GM23338 (cell line): ENCODE measurements at regions not wholly inside any gene's neighbourhood (a gene's known extent, or its start where the extent isn't known, plus 50 kb on each side); places are given as distances from the start of the nearest gene placed in this dataset.
A peak's percentile ranks its signal among the peaks of the same experiment; 100 is the strongest.

Source experiments
- CREB1 ChIP-seq: fragments of 250-450 bp; sonication (Bioruptor Pico); IDR thresholded peaks from 2 replicates; pipeline ENCODE4 v1.5.0; 2020; ENCODE audit warnings: low read depth, mild to moderate bottlenecking, moderate library complexity
- CTCF ChIP-seq, 2 experiments: fragments of 200-600 bp in 1 of 2; sonication (generic) in 1 of 2; conservative IDR thresholded peaks; 2 replicates each; pipeline versions ENCODE4 v1.5.1 to v1.6.1; 2016 to 2017; ENCODE audit warnings: antibody characterized with exemption in 2 of 2, low read depth in 2 of 2, mild to moderate bottlenecking in 2 of 2, moderate library complexity in 1 of 2
- EZH2 ChIP-seq: fragments of 200-600 bp; sonication (generic); IDR thresholded peaks from one replicate; pipeline ENCODE4 v1.8.0; 2017; ENCODE audit warnings: antibody characterized with exemption, mild to moderate bottlenecking, low read depth; ENCODE audit not compliant: unreplicated experiment
- EZH2phosphoT487 ChIP-seq: fragments of 200-600 bp; sonication (generic); IDR thresholded peaks from one replicate; pipeline ENCODE4 v1.8.1; 2018; ENCODE audit warnings: antibody characterized with exemption; ENCODE audit not compliant: unreplicated experiment
- JUNB ChIP-seq: IDR thresholded peaks from one replicate; pipeline ENCODE4 v1.6.1; 2016; ENCODE audit warnings: antibody characterized with exemption; ENCODE audit not compliant: unreplicated experiment
- REST ChIP-seq: IDR thresholded peaks from one replicate; pipeline ENCODE4 v1.6.1; 2018; ENCODE audit warnings: antibody characterized with exemption; ENCODE audit not compliant: unreplicated experiment

- TF ChIP-seq CTCF (conservative IDR thresholded peaks at IDR 0.05; ENCODE audit: low read depth in 2 of 2) (peak; percentile 37 to 44; a peak in 3 of 4 replicates), REST (no peak), EZH2phosphoT487 (no peak), CREB1 (no peak), JUNB (no peak), EZH2 (no peak)
These were observed 122.4 kb upstream of the EXOC2 start for GRCh38 chr6:815348-815738.
